ENCODE measurements at regions not wholly inside any gene's neighbourhood (a gene's known extent, or its start where the extent isn't known, plus 50 kb on each side); places are given as distances from the start of the nearest gene placed in this dataset.
"Not testable (repeated sequence)": the region's sequence is repeated elsewhere in the genome, so short reads cannot be mapped to it uniquely, and the experiment has no call there.

GRCh38 chr13:90934741-90935140 lies 412.7 kb upstream of the MIR17HG start:
- no peak for DNase-seq

- DNase-seq, result no peak
Observed at GRCh38 chr13:90938848-90939247, 408.6 kb upstream of the MIR17HG start.

- no peak for DNase-seq
Observed at GRCh38 chr13:90943946-90944345, 403.5 kb upstream of the MIR17HG start.

GRCh38 chr13:90945146-90945545 lies 402.3 kb upstream of the MIR17HG start:
- not testable (repeated sequence) for DNase-seq

GRCh38 chr13:90946125-90946524 lies 401.4 kb upstream of the MIR17HG start:
- DNase-seq, result not testable (repeated sequence)

- no peak for DNase-seq
Observed at GRCh38 chr13:90947976-90948375, 399.5 kb upstream of the MIR17HG start.

GRCh38 chr13:90950160-90950559 lies 397.3 kb upstream of the MIR17HG start:
- no peak for DNase-seq

- DNase-seq, result no peak
Observed at GRCh38 chr13:90951663-90952062, 395.8 kb upstream of the MIR17HG start.

GRCh38 chr13:90952326-90952725 lies 395.2 kb upstream of the MIR17HG start:
- no peak for DNase-seq

GRCh38 chr13:90954605-90955195 lies 392.8 kb upstream of the MIR17HG start:
- no peak for DNase-seq

- DNase-seq, result no peak
Observed at GRCh38 chr13:90956031-90956430, 391.5 kb upstream of the MIR17HG start.

- DNase-seq, result no peak
Observed at GRCh38 chr13:90958866-90959265, 388.6 kb upstream of the MIR17HG start.

- no peak for DNase-seq
Observed at GRCh38 chr13:90968166-90968904, 379.2 kb upstream of the MIR17HG start.

GRCh38 chr13:90974249-90974975 lies 373.1 kb upstream of the MIR17HG start:
- DNase-seq, result no peak

- DNase-seq, result no peak
Observed at GRCh38 chr13:90979059-90979458, 368.4 kb upstream of the MIR17HG start.

- DNase-seq, result no peak
Observed at GRCh38 chr13:90984756-90985155, 362.7 kb upstream of the MIR17HG start.

GRCh38 chr13:90995001-90995400 lies 352.5 kb upstream of the MIR17HG start:
- DNase-seq, result no peak

- no peak for DNase-seq
Observed at GRCh38 chr13:90995614-90996013, 351.9 kb upstream of the MIR17HG start.

GRCh38 chr13:90997951-90998350 lies 349.5 kb upstream of the MIR17HG start:
- DNase-seq, result no peak

- DNase-seq, result no peak
Observed at GRCh38 chr13:90999401-90999800, 348.1 kb upstream of the MIR17HG start.

GRCh38 chr13:91001371-91001770 lies 346.1 kb upstream of the MIR17HG start:
- DNase-seq, result no peak

- no peak for DNase-seq
Observed at GRCh38 chr13:91014696-91015095, 332.8 kb upstream of the MIR17HG start.

- DNase-seq, result peak; percentile 24
Observed at GRCh38 chr13:91017031-91017668, 330.3 kb upstream of the MIR17HG start.

- DNase-seq, result no peak
Observed at GRCh38 chr13:91017669-91018053, 329.8 kb upstream of the MIR17HG start.

All from DMS79 treated with DMSO at 0.1 percent for 48 hours (cell line).